ENCODE measurements at regions not wholly inside any gene's neighbourhood (a gene's known extent, or its start where the extent isn't known, plus 50 kb on each side); places are given as distances from the start of the nearest gene placed in this dataset.

DNA sequence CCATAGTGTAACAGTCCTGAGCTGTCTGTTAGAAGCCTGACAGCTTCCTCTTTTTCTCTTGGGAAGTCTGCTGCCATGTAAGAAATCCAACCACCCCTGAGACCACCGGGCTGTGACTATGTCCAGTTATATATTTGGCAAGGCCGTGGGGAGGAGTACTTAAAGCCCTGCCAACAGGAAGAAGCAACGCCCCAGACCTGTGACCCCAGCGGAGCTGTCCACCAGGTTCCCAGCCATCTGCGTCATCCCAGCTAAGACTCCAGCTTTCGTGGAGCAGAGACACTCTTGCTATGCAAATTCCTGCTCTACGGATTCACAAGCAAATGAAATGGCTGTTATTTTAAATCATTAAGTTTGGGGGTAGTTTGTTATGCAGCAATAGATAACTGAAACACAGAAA lies 417.3 kb downstream of the TLE4 start:
- intact Hi-C loops (cut with micrococcal nuclease; ENCODE audit: unreplicated experiment), result no loop called here
- in situ Hi-C loops (cut with HindIII; ENCODE audit: low pct_unique_long_range_greater_than_20kb, low sequenced_read_pairs), result no loop called here
- POLR2A ChIA-PET, result no interaction called here
- BruUV-seq (replicated peaks), result no TSS peak
- H3K4me1 ChIP-seq (ENCODE audit: control insufficient read depth, insufficient read depth, low read length), result no peaks in the 10 kb centered on the region
- TF ChIP-seq, protein P1, sequence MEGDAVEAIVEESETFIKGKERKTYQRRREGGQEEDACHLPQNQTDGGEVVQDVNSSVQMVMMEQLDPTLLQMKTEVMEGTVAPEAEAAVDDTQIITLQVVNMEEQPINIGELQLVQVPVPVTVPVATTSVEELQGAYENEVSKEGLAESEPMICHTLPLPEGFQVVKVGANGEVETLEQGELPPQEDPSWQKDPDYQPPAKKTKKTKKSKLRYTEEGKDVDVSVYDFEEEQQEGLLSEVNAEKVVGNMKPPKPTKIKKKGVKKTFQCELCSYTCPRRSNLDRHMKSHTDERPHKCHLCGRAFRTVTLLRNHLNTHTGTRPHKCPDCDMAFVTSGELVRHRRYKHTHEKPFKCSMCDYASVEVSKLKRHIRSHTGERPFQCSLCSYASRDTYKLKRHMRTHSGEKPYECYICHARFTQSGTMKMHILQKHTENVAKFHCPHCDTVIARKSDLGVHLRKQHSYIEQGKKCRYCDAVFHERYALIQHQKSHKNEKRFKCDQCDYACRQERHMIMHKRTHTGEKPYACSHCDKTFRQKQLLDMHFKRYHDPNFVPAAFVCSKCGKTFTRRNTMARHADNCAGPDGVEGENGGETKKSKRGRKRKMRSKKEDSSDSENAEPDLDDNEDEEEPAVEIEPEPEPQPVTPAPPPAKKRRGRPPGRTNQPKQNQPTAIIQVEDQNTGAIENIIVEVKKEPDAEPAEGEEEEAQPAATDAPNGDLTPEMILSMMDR (IDR thresholded peaks at IDR 0.05), result no peak
- TF ChIP-seq TCF7L2 (IDR thresholded peaks at IDR 0.05; ENCODE audit: low read depth, low read length), result no peak
- TF ChIP-seq POLR2AphosphoS5 (IDR thresholded peaks at IDR 0.05; ENCODE audit: low read depth, low read length), result no peak
- TF ChIP-seq, protein P2, sequence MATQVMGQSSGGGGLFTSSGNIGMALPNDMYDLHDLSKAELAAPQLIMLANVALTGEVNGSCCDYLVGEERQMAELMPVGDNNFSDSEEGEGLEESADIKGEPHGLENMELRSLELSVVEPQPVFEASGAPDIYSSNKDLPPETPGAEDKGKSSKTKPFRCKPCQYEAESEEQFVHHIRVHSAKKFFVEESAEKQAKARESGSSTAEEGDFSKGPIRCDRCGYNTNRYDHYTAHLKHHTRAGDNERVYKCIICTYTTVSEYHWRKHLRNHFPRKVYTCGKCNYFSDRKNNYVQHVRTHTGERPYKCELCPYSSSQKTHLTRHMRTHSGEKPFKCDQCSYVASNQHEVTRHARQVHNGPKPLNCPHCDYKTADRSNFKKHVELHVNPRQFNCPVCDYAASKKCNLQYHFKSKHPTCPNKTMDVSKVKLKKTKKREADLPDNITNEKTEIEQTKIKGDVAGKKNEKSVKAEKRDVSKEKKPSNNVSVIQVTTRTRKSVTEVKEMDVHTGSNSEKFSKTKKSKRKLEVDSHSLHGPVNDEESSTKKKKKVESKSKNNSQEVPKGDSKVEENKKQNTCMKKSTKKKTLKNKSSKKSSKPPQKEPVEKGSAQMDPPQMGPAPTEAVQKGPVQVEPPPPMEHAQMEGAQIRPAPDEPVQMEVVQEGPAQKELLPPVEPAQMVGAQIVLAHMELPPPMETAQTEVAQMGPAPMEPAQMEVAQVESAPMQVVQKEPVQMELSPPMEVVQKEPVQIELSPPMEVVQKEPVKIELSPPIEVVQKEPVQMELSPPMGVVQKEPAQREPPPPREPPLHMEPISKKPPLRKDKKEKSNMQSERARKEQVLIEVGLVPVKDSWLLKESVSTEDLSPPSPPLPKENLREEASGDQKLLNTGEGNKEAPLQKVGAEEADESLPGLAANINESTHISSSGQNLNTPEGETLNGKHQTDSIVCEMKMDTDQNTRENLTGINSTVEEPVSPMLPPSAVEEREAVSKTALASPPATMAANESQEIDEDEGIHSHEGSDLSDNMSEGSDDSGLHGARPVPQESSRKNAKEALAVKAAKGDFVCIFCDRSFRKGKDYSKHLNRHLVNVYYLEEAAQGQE (IDR thresholded peaks at IDR 0.05; ENCODE audit: insufficient read depth in 1 of 2, low read depth in 2 of 2, low read length in 1 of 2), result no peak
- CTCF ChIA-PET, result no interaction called here
- H3K27me3 ChIP-seq (ENCODE audit: control insufficient read depth, insufficient read depth, low read length), result no peaks in the 10 kb centered on the region
- no peak overlapping the region for H3K27ac ChIP-seq (ENCODE audit: low read length)
- ATAC-seq (no peak), DNase-seq (ENCODE audit: low read depth, low spot score) (no peak)
- H3K36me3 ChIP-seq (ENCODE audit: control insufficient read depth, insufficient read depth, low read length), result no peaks in the 10 kb centered on the region
- no peaks in the 10 kb centered on the region for H3K9me3 ChIP-seq (ENCODE audit: control insufficient read depth, insufficient read depth, low read depth, low read length)
- no peak overlapping the region for H3K4me3 ChIP-seq (ENCODE audit: low read depth in 2 of 2, low read length in 2 of 2)

DNA sequence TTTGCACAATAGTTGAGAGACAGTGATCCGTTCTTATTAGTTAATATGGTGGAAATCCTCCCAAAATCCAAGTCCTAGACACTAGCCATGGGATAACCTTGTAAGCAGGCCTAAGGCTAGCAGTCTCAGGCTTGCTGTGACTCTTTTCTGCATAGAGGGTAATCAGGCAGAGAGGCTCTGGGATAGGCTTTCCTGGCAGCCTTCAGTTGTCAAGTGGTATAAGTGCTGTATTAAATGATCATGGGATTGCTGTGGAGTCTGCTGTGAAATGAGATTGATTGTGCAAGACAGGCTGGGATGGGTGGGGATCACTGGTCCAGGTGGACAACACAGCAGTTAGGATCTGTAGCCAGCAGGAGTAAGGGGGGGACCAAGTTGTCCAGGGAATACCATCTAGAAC lies 416.4 kb downstream of the TLE4 start:
- BruUV-seq (replicated peaks), result no TSS peak
- Histone ChIP-seq H3K9me3 (ENCODE audit: control insufficient read depth, insufficient read depth, low read depth, low read length) (no peaks in the 10 kb centered on the region), H3K4me1 (ENCODE audit: control insufficient read depth, insufficient read depth, low read length) (no peaks in the 10 kb centered on the region), H3K27me3 (ENCODE audit: control insufficient read depth, insufficient read depth, low read length) (no peaks in the 10 kb centered on the region), H3K36me3 (ENCODE audit: control insufficient read depth, insufficient read depth, low read length) (no peaks in the 10 kb centered on the region), H3K4me3 (ENCODE audit: low read depth in 2 of 2, low read length in 2 of 2) (no peak overlapping the region), H3K27ac (ENCODE audit: low read length) (no peak overlapping the region)
- in situ Hi-C loops (cut with HindIII; ENCODE audit: low pct_unique_long_range_greater_than_20kb, low sequenced_read_pairs) (no loop called here), intact Hi-C loops (cut with micrococcal nuclease; ENCODE audit: unreplicated experiment) (no loop called here)
- DNase-seq (ENCODE audit: low read depth, low spot score), result no peak
- POLR2A ChIA-PET, result no interaction called here
- TF ChIP-seq POLR2AphosphoS5 (IDR thresholded peaks at IDR 0.05; ENCODE audit: low read depth, low read length), result no peak
- no peak for TF ChIP-seq SIN3A (IDR thresholded peaks at IDR 0.05; ENCODE audit: borderline replicate concordance, insufficient read depth, low read depth, low read length)
- TF ChIP-seq, protein P1 (IDR thresholded peaks at IDR 0.05), result no peak
- no peak for TF ChIP-seq TCF7L2 (IDR thresholded peaks at IDR 0.05; ENCODE audit: low read depth, low read length)
- no peak for ATAC-seq
- CTCF ChIA-PET, result no interaction called here

DNA sequence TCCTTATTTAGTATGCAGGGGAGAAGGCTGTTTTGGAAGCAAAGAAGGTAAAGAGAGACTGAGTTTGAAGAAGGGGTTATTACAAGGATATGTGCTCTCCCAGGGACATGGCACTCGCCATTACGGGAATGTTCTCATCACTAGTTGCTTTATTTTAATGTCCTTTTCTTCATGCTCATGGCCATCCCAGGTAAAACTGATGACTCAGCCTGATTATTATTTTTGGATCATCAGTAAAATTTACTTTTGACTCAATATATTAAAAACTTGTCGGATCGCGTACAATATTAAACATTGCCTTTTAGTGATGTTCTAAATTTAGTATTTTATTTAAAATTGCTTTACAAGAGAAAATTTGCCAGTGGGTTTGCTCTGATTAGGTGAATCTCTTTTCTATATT lies 414.7 kb downstream of the TLE4 start:
- TF ChIP-seq POLR2AphosphoS5 (IDR thresholded peaks at IDR 0.05; ENCODE audit: low read depth, low read length) (no peak), TCF7L2 (IDR thresholded peaks at IDR 0.05; ENCODE audit: low read depth, low read length) (no peak)
- TF ChIP-seq, protein P1 (IDR thresholded peaks at IDR 0.05), result no peak
- TF ChIP-seq, protein P2 (IDR thresholded peaks at IDR 0.05; ENCODE audit: insufficient read depth in 1 of 2, low read depth in 2 of 2, low read length in 1 of 2), result no peak
- no peaks in the 10 kb centered on the region for H3K36me3 ChIP-seq (ENCODE audit: control insufficient read depth, insufficient read depth, low read length)
- in situ Hi-C loops (cut with HindIII; ENCODE audit: low pct_unique_long_range_greater_than_20kb, low sequenced_read_pairs), result no loop called here

More for the DNA sequence above, 414.7 kb downstream of the TLE4 start:
- ATAC-seq (no peak), DNase-seq (ENCODE audit: low read depth, low spot score) (no peak)
- H3K27me3 ChIP-seq (ENCODE audit: control insufficient read depth, insufficient read depth, low read length), result no peaks in the 10 kb centered on the region
- intact Hi-C loops (cut with micrococcal nuclease; ENCODE audit: unreplicated experiment), result no loop called here
- H3K4me1 ChIP-seq (ENCODE audit: control insufficient read depth, insufficient read depth, low read length), result no peaks in the 10 kb centered on the region
- H3K27ac ChIP-seq (ENCODE audit: low read length), result no peak overlapping the region
- H3K9me3 ChIP-seq (ENCODE audit: control insufficient read depth, insufficient read depth, low read depth, low read length), result no peaks in the 10 kb centered on the region
- CTCF ChIA-PET, result no interaction called here
- BruUV-seq (replicated peaks), result no TSS peak
- no peak overlapping the region for H3K4me3 ChIP-seq (ENCODE audit: low read depth in 2 of 2, low read length in 2 of 2)
- POLR2A ChIA-PET, result no interaction called here

Data from Panc1 (cell line).